Chondrocyte (in vitro differentiated cells): ENCODE measurements at regions not wholly inside any gene's neighbourhood (a gene's known extent, or its start where the extent isn't known, plus 50 kb on each side); places are given as distances from the start of the nearest gene placed in this dataset.
"Not testable (repeated sequence)": the region's sequence is repeated elsewhere in the genome, so short reads cannot be mapped to it uniquely, and the experiment has no call there.

Experiments used
- DNase-seq: peaks from one replicate; pipeline ENCODE4 v3.0.0; 2021; ENCODE audit warnings: mixed read lengths, low spot score
- H3K27ac Mint-ChIP-seq: one replicate; pipeline ENCODE4 v1.8.0; 2021; ENCODE audit warnings: mild to moderate bottlenecking, moderate library complexity, mixed read lengths; ENCODE audit not compliant: unreplicated experiment
- H3K27me3 Mint-ChIP-seq: 2 replicates; pipeline ENCODE4 v1.8.0; 2021; ENCODE audit warnings: low read depth, mixed read lengths
- H3K36me3 Mint-ChIP-seq: 2 replicates; pipeline ENCODE4 v1.8.0; 2021; ENCODE audit warnings: low read depth, mixed read lengths
- H3K4me1 Mint-ChIP-seq: 2 replicates; pipeline ENCODE4 v1.8.0; 2021; ENCODE audit warnings: low read depth, mild to moderate bottlenecking, mixed read lengths
- H3K4me3 Mint-ChIP-seq: one replicate; pipeline ENCODE4 v1.8.0; 2021; ENCODE audit warnings: mild to moderate bottlenecking, moderate library complexity, mixed read lengths; ENCODE audit not compliant: unreplicated experiment
- H3K9me3 Mint-ChIP-seq: 2 replicates; pipeline ENCODE4 v1.8.0; 2021; ENCODE audit warnings: low read depth, mixed read lengths
- CTCF ChIP-seq: fragments of 200-600 bp; sonication (generic); IDR thresholded peaks from 2 replicates; pipeline ENCODE4 v1.5.0; 2021; ENCODE audit warnings: antibody characterized with exemption, mild to moderate bottlenecking, moderate library complexity

GRCh38 chr12:47369085-47369484, 289.3 kb upstream of the AMIGO2 start:
- no peaks in the 10 kb centered on the region for H3K36me3 Mint-ChIP-seq
- peaks cover 4% of the 10 kb centered on the region for H3K9me3 Mint-ChIP-seq
- DNase-seq = no peak
- TF ChIP-seq CTCF = no peak
- no peaks in the 10 kb centered on the region for H3K27me3 Mint-ChIP-seq
- no peaks in the 10 kb centered on the region for H3K4me1 Mint-ChIP-seq
- H3K27ac Mint-ChIP-seq = no peak overlapping the region
- H3K4me3 Mint-ChIP-seq = no peak overlapping the region

- no peak for TF ChIP-seq CTCF
- Mint-ChIP-seq H3K9me3 (no peaks in the 10 kb centered on the region), H3K27ac (no peak overlapping the region), H3K27me3 (no peaks in the 10 kb centered on the region), H3K4me3 (no peak overlapping the region), H3K36me3 (no peaks in the 10 kb centered on the region), H3K4me1 (no peaks in the 10 kb centered on the region)
- no peak for DNase-seq
These were observed 288.3 kb upstream of the AMIGO2 start for GRCh38 chr12:47367912-47368537.

GRCh38 chr12:47366579-47366978, 286.8 kb upstream of the AMIGO2 start:
- H3K9me3 Mint-ChIP-seq = no peaks in the 10 kb centered on the region
- no peaks in the 10 kb centered on the region for H3K27me3 Mint-ChIP-seq
- TF ChIP-seq CTCF = no peak
- no peaks in the 10 kb centered on the region for H3K4me1 Mint-ChIP-seq
- no peak overlapping the region for H3K4me3 Mint-ChIP-seq
- no peak for DNase-seq
- H3K36me3 Mint-ChIP-seq = no peaks in the 10 kb centered on the region
- no peak overlapping the region for H3K27ac Mint-ChIP-seq

- Mint-ChIP-seq H3K9me3 (no peaks in the 10 kb centered on the region), H3K27ac (no peak overlapping the region), H3K4me3 (no peak overlapping the region), H3K27me3 (no peaks in the 10 kb centered on the region), H3K36me3 (no peaks in the 10 kb centered on the region), H3K4me1 (no peaks in the 10 kb centered on the region)
- TF ChIP-seq CTCF = no peak
- no peak for DNase-seq
These were observed 286.4 kb upstream of the AMIGO2 start for GRCh38 chr12:47366157-47366556.

- not testable (repeated sequence) for H3K4me1 Mint-ChIP-seq, H3K27ac Mint-ChIP-seq, DNase-seq, H3K36me3 Mint-ChIP-seq, H3K4me3 Mint-ChIP-seq, H3K9me3 Mint-ChIP-seq, H3K27me3 Mint-ChIP-seq
These were observed 285.8 kb upstream of the AMIGO2 start for GRCh38 chr12:47365443-47366076.

GRCh38 chr12:47364261-47364660, 284.5 kb upstream of the AMIGO2 start:
- Mint-ChIP-seq H3K27ac (no peak overlapping the region), H3K27me3 (no peaks in the 10 kb centered on the region), H3K36me3 (no peaks in the 10 kb centered on the region), H3K4me3 (no peak overlapping the region), H3K4me1 (no peaks in the 10 kb centered on the region), H3K9me3 (no peaks in the 10 kb centered on the region)
- TF ChIP-seq CTCF = no peak
- DNase-seq = no peak
